HG03064 (cell line): ENCODE measurements at regions not wholly inside any gene's neighbourhood (a gene's known extent, or its start where the extent isn't known, plus 50 kb on each side); places are given as distances from the start of the nearest gene placed in this dataset.

Experiments
- ATAC-seq: cut with Tn5 transposase; IDR thresholded peaks from one replicate; pipeline ENCODE4 v1.9.1; 2021; ENCODE audit warnings: low read depth; ENCODE audit not compliant: unreplicated experiment

GRCh38 chr13:103238441-103238840 lies 172.2 kb upstream of the SLC10A2 start:
- ATAC-seq: no peak

- ATAC-seq: no peak
These were observed 170.0 kb upstream of the SLC10A2 start for GRCh38 chr13:103236213-103236612.

- no peak for ATAC-seq
These were observed 163.5 kb upstream of the SLC10A2 start for GRCh38 chr13:103229674-103230073.

GRCh38 chr13:103224804-103225203 lies 158.6 kb upstream of the SLC10A2 start:
- ATAC-seq: no peak

- no peak for ATAC-seq
These were observed 156.5 kb upstream of the SLC10A2 start for GRCh38 chr13:103222683-103223082.

- no peak for ATAC-seq
These were observed 152.0 kb upstream of the SLC10A2 start for GRCh38 chr13:103218253-103218652.

- ATAC-seq: no peak
These were observed 146.9 kb upstream of the SLC10A2 start for GRCh38 chr13:103213152-103213551.

GRCh38 chr13:103210348-103210747 lies 144.1 kb upstream of the SLC10A2 start:
- no peak for ATAC-seq

- ATAC-seq: no peak
These were observed 137.6 kb upstream of the SLC10A2 start for GRCh38 chr13:103203735-103204330.

- ATAC-seq: no peak
These were observed 134.1 kb upstream of the SLC10A2 start for GRCh38 chr13:103200118-103200885.

GRCh38 chr13:103199380-103200088 lies 133.3 kb upstream of the SLC10A2 start:
- no peak for ATAC-seq

- ATAC-seq: no peak
These were observed 130.1 kb upstream of the SLC10A2 start for GRCh38 chr13:103196356-103196755.

- no peak for ATAC-seq
These were observed 129.5 kb upstream of the SLC10A2 start for GRCh38 chr13:103195762-103196161.

GRCh38 chr13:103194871-103195270 lies 128.7 kb upstream of the SLC10A2 start:
- ATAC-seq: no peak

- ATAC-seq: no peak
These were observed 126.4 kb upstream of the SLC10A2 start for GRCh38 chr13:103192511-103193135.

GRCh38 chr13:103190841-103191240 lies 124.6 kb upstream of the SLC10A2 start:
- ATAC-seq: no peak

- ATAC-seq: no peak
These were observed 122.6 kb upstream of the SLC10A2 start for GRCh38 chr13:103188713-103189326.

- ATAC-seq: no peak
These were observed 121.5 kb upstream of the SLC10A2 start for GRCh38 chr13:103187721-103188156.

GRCh38 chr13:103184413-103184812 lies 118.2 kb upstream of the SLC10A2 start:
- no peak for ATAC-seq
